Testis (tissue), 2 donors: ENCODE measurements at regions not wholly inside any gene's neighbourhood (a gene's known extent, or its start where the extent isn't known, plus 50 kb on each side); places are given as distances from the start of the nearest gene placed in this dataset.
"Not testable (repeated sequence)": the region's sequence is repeated elsewhere in the genome, so short reads cannot be mapped to it uniquely, and the experiment has no call there.

Experiments
- DNase-seq: peaks from one replicate; pipeline ENCODE4 v3.0.0-alpha.2; 2019
- H3K27ac ChIP-seq, 2 donors: fragments of 200-600 bp; sonication (generic); one replicate each; pipeline ENCODE4 v1.5.1; 2019
- H3K27me3 ChIP-seq: fragments of 200-600 bp; sonication (generic); one replicate; pipeline ENCODE4 v1.5.1; 2019
- H3K36me3 ChIP-seq: fragments of 200-600 bp; sonication (generic); one replicate; pipeline ENCODE4 v1.5.1; 2017; ENCODE audit warnings: low read depth; ENCODE audit errors: missing control alignments
- H3K4me1 ChIP-seq: fragments of 200-600 bp; sonication (generic); one replicate; pipeline ENCODE4 v1.5.1; 2019
- H3K4me3 ChIP-seq, 2 donors: fragments of 200-600 bp; sonication (generic); one replicate each; pipeline ENCODE4 v1.5.1; 2017 to 2019
- H3K9me3 ChIP-seq: fragments of 200-600 bp; sonication (generic); one replicate; pipeline ENCODE4 v1.5.1; 2017
- CTCF ChIP-seq, 3 experiments: fragments of 450-650 bp in 2 of 3; fragments of 200-600 bp in 1 of 3; sonication (generic) in 1 of 3; IDR thresholded peaks; one replicate each; pipeline ENCODE4 v1.5.1; 2016 to 2019; ENCODE audit warnings: antibody characterized with exemption in 3 of 3, mild to moderate bottlenecking in 2 of 3, moderate library complexity in 1 of 3
- POLR2A ChIP-seq: fragments of 450-650 bp; IDR thresholded peaks from one replicate; pipeline ENCODE4 v1.6.1; 2017; ENCODE audit warnings: antibody characterized with exemption, mild to moderate bottlenecking, moderate library complexity
- WGBS, 2 donors: methylation state at CpG; one replicate each; pipeline ENCODE4 v1.1.5; 2018; 5-methylcytosine and 5-hydroxymethylcytosine counted together
- intact Hi-C: fragments of 100-400 bp; cut with DNase I; formaldehyde crosslinking; loops from one replicate; pipeline ENCODE4 v1.15.1; 2023; ENCODE audit warnings: low total_unique reads

- no peaks in the 10 kb centered on the region for H3K4me1 ChIP-seq
- no peak overlapping the region for H3K27ac ChIP-seq
- WGBS, 2 donors = 81 to 90% methylated on average over 2 of the region's 2 CpGs
- H3K9me3 ChIP-seq = no peaks in the 10 kb centered on the region
- DNase-seq = no peak
- no peaks in the 10 kb centered on the region for H3K27me3 ChIP-seq
- H3K4me3 ChIP-seq = no peak overlapping the region
- intact Hi-C loops = no loop called here
- TF ChIP-seq POLR2A (no peak), CTCF (IDR thresholded peaks at IDR 0.05) (no peak)
- H3K36me3 ChIP-seq = no peaks in the 10 kb centered on the region
Measured at GRCh38 chr3:36065321-36065720, 315.0 kb upstream of the STAC start.

- 78 to 81% methylated on average over 3 of the region's 3 CpGs for WGBS, 2 donors
Measured at GRCh38 chr3:36075491-36075890, 304.8 kb upstream of the STAC start.

GRCh38 chr3:36077320-36077719 is 303.0 kb upstream of the STAC start:
- no peak overlapping the region for H3K27ac ChIP-seq
- H3K9me3 ChIP-seq = no peaks in the 10 kb centered on the region
- TF ChIP-seq CTCF (IDR thresholded peaks at IDR 0.05) (no peak), POLR2A (no peak)
- intact Hi-C loops = no loop called here
- peaks cover 6% of the 10 kb centered on the region for H3K4me1 ChIP-seq
- no peak for DNase-seq
- H3K4me3 ChIP-seq = no peak overlapping the region
- 81 to 83% methylated on average over 5 of the region's 5 CpGs for WGBS, 2 donors
- H3K27me3 ChIP-seq = no peaks in the 10 kb centered on the region
- no peaks in the 10 kb centered on the region for H3K36me3 ChIP-seq

More at GRCh38 chr3:36075491-36075890, 304.8 kb upstream of the STAC start:
- no peak overlapping the region for H3K4me3 ChIP-seq
- no peak for DNase-seq
- no peaks in the 10 kb centered on the region for H3K27me3 ChIP-seq
- peaks cover 6% of the 10 kb centered on the region for H3K4me1 ChIP-seq
- H3K27ac ChIP-seq = no peak overlapping the region
- H3K36me3 ChIP-seq = no peaks in the 10 kb centered on the region
- intact Hi-C loops = no loop called here
- TF ChIP-seq POLR2A (no peak), CTCF (IDR thresholded peaks at IDR 0.05) (no peak)
- H3K9me3 ChIP-seq = no peaks in the 10 kb centered on the region

- H3K27ac ChIP-seq, H3K4me3 ChIP-seq, DNase-seq, H3K36me3 ChIP-seq, H3K9me3 ChIP-seq, intact Hi-C loops, H3K27me3 ChIP-seq, H3K4me1 ChIP-seq: not testable (repeated sequence)
- WGBS, 2 donors = 94 to 98% methylated on average over 4 to 12 of the region's 12 CpGs
Measured at GRCh38 chr3:36082958-36083357, 297.3 kb upstream of the STAC start.

GRCh38 chr3:36095238-36095637 is 285.1 kb upstream of the STAC start:
- Histone ChIP-seq H3K4me1 (no peaks in the 10 kb centered on the region), H3K27ac (no peak overlapping the region), H3K27me3 (no peaks in the 10 kb centered on the region), H3K9me3 (no peaks in the 10 kb centered on the region), H3K36me3 (no peaks in the 10 kb centered on the region), H3K4me3 (no peak overlapping the region)
- 82 to 86% methylated on average over 3 of the region's 3 CpGs for WGBS, 2 donors
- no peak for DNase-seq
- TF ChIP-seq CTCF (IDR thresholded peaks at IDR 0.05) = no peak
- no peak for TF ChIP-seq POLR2A
- intact Hi-C loops = no loop called here
